WTC11 (cell line): ENCODE measurements at regions not wholly inside any gene's neighbourhood (a gene's known extent, or its start where the extent isn't known, plus 50 kb on each side); places are given as distances from the start of the nearest gene placed in this dataset.

Experiments
- ATAC-seq: fragments of 200-7000 bp; cut with Tn5 transposase; 2 replicates; pipeline ENCODE4 v1.10.0; 2021; ENCODE audit warnings: mild to moderate bottlenecking, moderate library complexity
- CTCF ChIA-PET: fragments of 300-600 bp; sonication (Branson Sonifier 250); formaldehyde crosslinking; loops from one replicate; lab custom pipeline; 2021; ENCODE audit warnings: antibody characterized with exemption; lab: Charles Lee
- POLR2A ChIA-PET: fragments of 350-600 bp; sonication (Branson Sonifier 250); formaldehyde crosslinking; loops from one replicate; lab custom pipeline; 2021; ENCODE audit warnings: antibody characterized with exemption; lab: Charles Lee
- DNase-seq: peaks from one replicate; pipeline ENCODE4 v3.0.0; 2021; ENCODE audit warnings: low spot score
- H3K27ac Mint-ChIP-seq: 2 replicates; pipeline ENCODE4 v1.8.0; 2021; ENCODE audit warnings: mixed read lengths
- H3K27me3 Mint-ChIP-seq: 2 replicates; pipeline ENCODE4 v1.8.0; 2021; ENCODE audit warnings: low read depth, mild to moderate bottlenecking, moderate library complexity, mixed read lengths
- H3K36me3 Mint-ChIP-seq: 2 replicates; pipeline ENCODE4 v1.8.0; 2021; ENCODE audit warnings: mixed read lengths
- H3K4me1 Mint-ChIP-seq: 2 replicates; pipeline ENCODE4 v1.8.0; 2022; ENCODE audit warnings: mixed read lengths
- H3K4me3 Mint-ChIP-seq: 2 replicates; pipeline ENCODE4 v1.8.0; 2021; ENCODE audit warnings: mild to moderate bottlenecking, moderate library complexity, mixed read lengths
- H3K9me3 Mint-ChIP-seq: 2 replicates; pipeline ENCODE4 v1.8.0; 2021; ENCODE audit warnings: mixed read lengths
- ETV6 ChIP-seq: sonication (generic); formaldehyde crosslinking; IDR thresholded peaks from 2 replicates; pipeline ENCODE4 v1.8.1; 2022; ENCODE audit warnings: mild to moderate bottlenecking, missing genetic modification reagents
- FOXJ3 ChIP-seq: sonication (generic); formaldehyde crosslinking; IDR thresholded peaks from 2 replicates; pipeline ENCODE4 v1.9.0; 2021; ENCODE audit warnings: missing genetic modification reagents, mild to moderate bottlenecking, borderline replicate concordance
- HMGA2 ChIP-seq: fragments of 250-450 bp; sonication (Bioruptor Pico); IDR thresholded peaks from 2 replicates; pipeline ENCODE4 v1.4.0; 2021; ENCODE audit warnings: mild to moderate bottlenecking, moderate library complexity
- IRF2 ChIP-seq: sonication (generic); formaldehyde crosslinking; IDR thresholded peaks from 2 replicates; pipeline ENCODE4 v1.8.0; 2022; ENCODE audit warnings: low read depth, missing genetic modification reagents, borderline replicate concordance
- JUN ChIP-seq: sonication (generic); formaldehyde crosslinking; IDR thresholded peaks from 2 replicates; pipeline ENCODE4 v1.8.0; 2023; ENCODE audit warnings: mild to moderate bottlenecking, missing genetic modification reagents
- NFATC4 ChIP-seq: fragments of 250-450 bp; sonication (Bioruptor Pico); IDR thresholded peaks from 2 replicates; pipeline ENCODE4 v1.9.0; 2021; ENCODE audit warnings: mild to moderate bottlenecking
- RORB ChIP-seq: fragments of 250-450 bp; sonication (Bioruptor Pico); IDR thresholded peaks from 2 replicates; pipeline ENCODE4 v1.9.0; 2021; ENCODE audit warnings: mild to moderate bottlenecking
- ZNF263 ChIP-seq: sonication (generic); formaldehyde crosslinking; IDR thresholded peaks from 2 replicates; pipeline ENCODE4 v1.8.1; 2022; ENCODE audit warnings: low read depth, mild to moderate bottlenecking, moderate library complexity, missing genetic modification reagents
- ZNF671 ChIP-seq: fragments of 250-450 bp; sonication (Bioruptor Pico); IDR thresholded peaks from 2 replicates; pipeline ENCODE4 v1.8.0; 2021; ENCODE audit warnings: mild to moderate bottlenecking
- TF ChIP-seq, protein P1 (sequence below): sonication (generic); formaldehyde crosslinking; IDR thresholded peaks from 2 replicates; pipeline ENCODE4 v1.8.1; 2022; ENCODE audit warnings: low read depth, mild to moderate bottlenecking, moderate library complexity, missing genetic modification reagents, borderline replicate concordance
- TF ChIP-seq, protein P2 (sequence below): sonication (generic); formaldehyde crosslinking; IDR thresholded peaks from 2 replicates; pipeline ENCODE4 v1.8.0; 2022; ENCODE audit warnings: mild to moderate bottlenecking, missing genetic modification reagents
- TF ChIP-seq, protein P3 (sequence below): sonication (generic); formaldehyde crosslinking; conservative IDR thresholded peaks from 2 replicates; pipeline ENCODE4 v1.8.1; 2022; ENCODE audit warnings: mild to moderate bottlenecking, missing genetic modification reagents
- TF ChIP-seq, protein P4 (sequence below): fragments of 250-450 bp; sonication (Bioruptor Pico); IDR thresholded peaks from 2 replicates; pipeline ENCODE4 v1.9.0; 2021; ENCODE audit warnings: mild to moderate bottlenecking
- TF ChIP-seq, protein P5 (sequence below): sonication (generic); formaldehyde crosslinking; IDR thresholded peaks from 2 replicates; pipeline ENCODE4 v1.8.1; 2023; ENCODE audit warnings: mild to moderate bottlenecking, moderate library complexity, missing genetic modification reagents

DNA sequence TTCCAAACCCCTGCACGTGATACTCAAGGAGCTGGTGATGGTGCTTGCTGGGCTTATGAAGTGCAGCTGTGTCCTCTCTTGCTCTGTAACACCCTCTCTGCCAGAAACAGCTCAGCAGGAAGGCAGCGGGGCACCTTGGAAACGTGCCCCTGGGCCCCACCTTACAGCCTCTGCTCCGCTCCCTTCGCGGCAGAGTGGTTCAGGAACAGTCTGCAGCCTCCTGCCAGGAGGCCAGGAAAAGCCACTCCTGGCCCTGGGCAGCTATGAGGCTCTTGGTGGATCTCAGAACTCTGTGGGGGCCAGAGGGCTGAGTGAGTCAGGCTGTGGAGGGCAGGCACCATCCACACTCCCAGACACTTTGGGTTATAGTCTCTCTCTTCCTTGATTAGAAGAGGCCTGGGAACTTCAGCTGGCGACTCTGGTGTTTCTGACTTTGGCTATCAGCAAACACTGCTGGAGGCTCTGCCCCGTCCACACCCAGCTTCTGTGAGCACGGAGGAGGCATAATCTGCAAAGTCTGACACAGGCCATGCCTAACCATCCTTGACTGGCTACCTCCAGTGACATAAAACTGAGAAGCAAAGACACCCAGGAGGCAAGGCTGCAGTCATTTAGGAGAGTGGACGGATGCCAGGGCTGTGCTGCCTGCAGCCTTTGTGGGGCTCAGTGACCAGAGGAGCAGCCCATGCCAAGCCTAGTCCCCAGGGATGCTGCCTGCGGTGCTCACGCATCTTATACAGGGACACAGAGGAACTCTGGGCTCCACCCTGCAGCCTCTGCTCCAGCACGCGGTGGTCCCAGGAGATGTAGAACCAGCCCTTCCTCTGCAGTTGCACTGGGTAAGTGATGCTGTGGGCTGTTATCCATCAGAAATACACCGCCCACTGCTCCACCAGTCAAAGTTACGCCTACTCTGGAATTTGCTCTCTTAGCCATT lies 65.3 kb downstream of the METRNL start:
- Mint-ChIP-seq H3K4me3 (no peak overlapping the region), H3K27ac (no peak overlapping the region), H3K27me3 (no peaks in the 10 kb centered on the region; the same call in 1 of the 2 replicates), H3K9me3 (peaks cover 35% of the 10 kb centered on the region), H3K36me3 (peaks cover 16% of the 10 kb centered on the region), H3K4me1 (no peaks in the 10 kb centered on the region)
- TF ChIP-seq, protein P1, sequence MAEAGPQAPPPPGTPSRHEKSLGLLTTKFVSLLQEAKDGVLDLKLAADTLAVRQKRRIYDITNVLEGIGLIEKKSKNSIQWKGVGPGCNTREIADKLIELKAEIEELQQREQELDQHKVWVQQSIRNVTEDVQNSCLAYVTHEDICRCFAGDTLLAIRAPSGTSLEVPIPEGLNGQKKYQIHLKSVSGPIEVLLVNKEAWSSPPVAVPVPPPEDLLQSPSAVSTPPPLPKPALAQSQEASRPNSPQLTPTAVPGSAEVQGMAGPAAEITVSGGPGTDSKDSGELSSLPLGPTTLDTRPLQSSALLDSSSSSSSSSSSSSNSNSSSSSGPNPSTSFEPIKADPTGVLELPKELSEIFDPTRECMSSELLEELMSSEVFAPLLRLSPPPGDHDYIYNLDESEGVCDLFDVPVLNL: no peak
- TF ChIP-seq HMGA2 (CRISPR knock-in tag) (no peak), IRF2 (CRISPR knock-in tag) (no peak), ZNF263 (CRISPR knock-in tag) (no peak), FOXJ3 (CRISPR knock-in tag) (no peak)
- TF ChIP-seq, protein P2, sequence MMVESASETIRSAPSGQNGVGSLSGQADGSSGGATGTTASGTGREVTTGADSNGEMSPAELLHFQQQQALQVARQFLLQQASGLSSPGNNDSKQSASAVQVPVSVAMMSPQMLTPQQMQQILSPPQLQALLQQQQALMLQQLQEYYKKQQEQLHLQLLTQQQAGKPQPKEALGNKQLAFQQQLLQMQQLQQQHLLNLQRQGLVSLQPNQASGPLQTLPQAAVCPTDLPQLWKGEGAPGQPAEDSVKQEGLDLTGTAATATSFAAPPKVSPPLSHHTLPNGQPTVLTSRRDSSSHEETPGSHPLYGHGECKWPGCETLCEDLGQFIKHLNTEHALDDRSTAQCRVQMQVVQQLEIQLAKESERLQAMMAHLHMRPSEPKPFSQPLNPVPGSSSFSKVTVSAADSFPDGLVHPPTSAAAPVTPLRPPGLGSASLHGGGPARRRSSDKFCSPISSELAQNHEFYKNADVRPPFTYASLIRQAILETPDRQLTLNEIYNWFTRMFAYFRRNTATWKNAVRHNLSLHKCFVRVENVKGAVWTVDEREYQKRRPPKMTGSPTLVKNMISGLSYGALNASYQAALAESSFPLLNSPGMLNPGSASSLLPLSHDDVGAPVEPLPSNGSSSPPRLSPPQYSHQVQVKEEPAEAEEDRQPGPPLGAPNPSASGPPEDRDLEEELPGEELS (CRISPR knock-in tag): no peak
- TF ChIP-seq, protein P3, sequence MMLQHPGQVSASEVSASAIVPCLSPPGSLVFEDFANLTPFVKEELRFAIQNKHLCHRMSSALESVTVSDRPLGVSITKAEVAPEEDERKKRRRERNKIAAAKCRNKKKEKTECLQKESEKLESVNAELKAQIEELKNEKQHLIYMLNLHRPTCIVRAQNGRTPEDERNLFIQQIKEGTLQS (CRISPR knock-in tag): no peak
- TF ChIP-seq, protein P4, sequence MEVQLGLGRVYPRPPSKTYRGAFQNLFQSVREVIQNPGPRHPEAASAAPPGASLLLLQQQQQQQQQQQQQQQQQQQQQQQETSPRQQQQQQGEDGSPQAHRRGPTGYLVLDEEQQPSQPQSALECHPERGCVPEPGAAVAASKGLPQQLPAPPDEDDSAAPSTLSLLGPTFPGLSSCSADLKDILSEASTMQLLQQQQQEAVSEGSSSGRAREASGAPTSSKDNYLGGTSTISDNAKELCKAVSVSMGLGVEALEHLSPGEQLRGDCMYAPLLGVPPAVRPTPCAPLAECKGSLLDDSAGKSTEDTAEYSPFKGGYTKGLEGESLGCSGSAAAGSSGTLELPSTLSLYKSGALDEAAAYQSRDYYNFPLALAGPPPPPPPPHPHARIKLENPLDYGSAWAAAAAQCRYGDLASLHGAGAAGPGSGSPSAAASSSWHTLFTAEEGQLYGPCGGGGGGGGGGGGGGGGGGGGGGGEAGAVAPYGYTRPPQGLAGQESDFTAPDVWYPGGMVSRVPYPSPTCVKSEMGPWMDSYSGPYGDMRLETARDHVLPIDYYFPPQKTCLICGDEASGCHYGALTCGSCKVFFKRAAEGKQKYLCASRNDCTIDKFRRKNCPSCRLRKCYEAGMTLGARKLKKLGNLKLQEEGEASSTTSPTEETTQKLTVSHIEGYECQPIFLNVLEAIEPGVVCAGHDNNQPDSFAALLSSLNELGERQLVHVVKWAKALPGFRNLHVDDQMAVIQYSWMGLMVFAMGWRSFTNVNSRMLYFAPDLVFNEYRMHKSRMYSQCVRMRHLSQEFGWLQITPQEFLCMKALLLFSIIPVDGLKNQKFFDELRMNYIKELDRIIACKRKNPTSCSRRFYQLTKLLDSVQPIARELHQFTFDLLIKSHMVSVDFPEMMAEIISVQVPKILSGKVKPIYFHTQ (CRISPR knock-in tag): no peak
- ATAC-seq (no peak), DNase-seq (no peak)
- ChIA-PET CTCF (interaction anchor here (0.9 kb wide), 1 partner anchor 36 kb away, joined by 5 read pairs; no protein-coding TSS in a partner anchor), POLR2A (no interaction called here)

DNA sequence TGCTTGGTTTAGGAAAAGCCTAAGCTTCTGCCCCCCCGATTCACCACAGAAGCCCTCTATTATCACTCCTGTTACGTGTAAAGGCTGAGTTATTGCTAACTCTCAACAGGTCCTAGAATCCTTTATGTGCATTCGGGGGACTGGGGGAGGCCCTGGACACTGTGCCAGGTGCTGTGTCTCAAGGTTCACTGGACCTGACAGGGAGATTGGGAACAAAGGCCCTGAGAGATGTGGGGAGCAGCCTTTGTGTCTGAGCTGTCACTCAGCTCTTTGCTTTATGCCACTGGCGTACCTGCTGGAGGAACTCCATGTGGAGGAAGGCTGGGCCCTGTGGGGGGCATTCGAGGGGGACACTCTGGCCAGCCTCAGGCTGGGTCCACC lies 65.9 kb downstream of the METRNL start:
- Mint-ChIP-seq H3K9me3 (peaks cover 34% of the 10 kb centered on the region), H3K36me3 (peaks cover 16% of the 10 kb centered on the region), H3K27me3 (no peaks in the 10 kb centered on the region; the same call in 1 of the 2 replicates), H3K4me3 (no peak overlapping the region), H3K4me1 (no peaks in the 10 kb centered on the region), H3K27ac (no peak overlapping the region)
- no peak for TF ChIP-seq ZNF671 (CRISPR knock-in tag)
- no peak for TF ChIP-seq NFATC4 (CRISPR knock-in tag)
- TF ChIP-seq, protein P3 (CRISPR knock-in tag): no peak
- TF ChIP-seq RORB (CRISPR knock-in tag): no peak
- TF ChIP-seq, protein P5, sequence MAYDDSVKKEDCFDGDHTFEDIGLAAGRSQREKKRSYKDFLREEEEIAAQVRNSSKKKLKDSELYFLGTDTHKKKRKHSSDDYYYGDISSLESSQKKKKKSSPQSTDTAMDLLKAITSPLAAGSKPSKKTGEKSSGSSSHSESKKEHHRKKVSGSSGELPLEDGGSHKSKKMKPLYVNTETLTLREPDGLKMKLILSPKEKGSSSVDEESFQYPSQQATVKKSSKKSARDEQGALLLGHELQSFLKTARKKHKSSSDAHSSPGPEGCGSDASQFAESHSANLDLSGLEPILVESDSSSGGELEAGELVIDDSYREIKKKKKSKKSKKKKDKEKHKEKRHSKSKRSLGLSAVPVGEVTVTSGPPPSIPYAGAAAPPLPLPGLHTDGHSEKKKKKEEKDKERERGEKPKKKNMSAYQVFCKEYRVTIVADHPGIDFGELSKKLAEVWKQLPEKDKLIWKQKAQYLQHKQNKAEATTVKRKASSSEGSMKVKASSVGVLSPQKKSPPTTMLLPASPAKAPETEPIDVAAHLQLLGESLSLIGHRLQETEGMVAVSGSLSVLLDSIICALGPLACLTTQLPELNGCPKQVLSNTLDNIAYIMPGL (CRISPR knock-in tag): no peak
- TF ChIP-seq ETV6 (CRISPR knock-in tag): no peak
- no peak for TF ChIP-seq JUN
- no peak for TF ChIP-seq IRF2 (CRISPR knock-in tag)
- CTCF ChIA-PET: interaction anchor here (0.9 kb wide), 1 partner anchor 35 kb away, joined by 5 read pairs; no protein-coding TSS in a partner anchor
- POLR2A ChIA-PET: no interaction called here
- DNase-seq (no peak), ATAC-seq (no peak)
